GM19468 (cell line): ENCODE measurements at regions not wholly inside any gene's neighbourhood (a gene's known extent, or its start where the extent isn't known, plus 50 kb on each side); places are given as distances from the start of the nearest gene placed in this dataset.
"Not testable (repeated sequence)": the region's sequence is repeated elsewhere in the genome, so short reads cannot be mapped to it uniquely, and the experiment has no call there.

Source experiments
- ATAC-seq: cut with Tn5 transposase; IDR thresholded peaks from one replicate; pipeline ENCODE4 v1.9.1; 2021; ENCODE audit warnings: mild to moderate bottlenecking, moderate library complexity, moderate number of reproducible peaks; ENCODE audit not compliant: unreplicated experiment; ENCODE audit errors: extremely low read depth

- ATAC-seq: no peak
Measured at GRCh38 chr16:10232757-10233156, 50.5 kb upstream of the GRIN2A start.

GRCh38 chr16:10239640-10240039, 57.4 kb upstream of the GRIN2A start:
- ATAC-seq: no peak

GRCh38 chr16:10240854-10241613, 58.8 kb upstream of the GRIN2A start:
- no peak for ATAC-seq

- ATAC-seq: no peak
Measured at GRCh38 chr16:10242097-10242496, 59.9 kb upstream of the GRIN2A start.

- ATAC-seq: no peak
Measured at GRCh38 chr16:10242916-10243315, 60.7 kb upstream of the GRIN2A start.

GRCh38 chr16:10245002-10245401, 62.8 kb upstream of the GRIN2A start:
- ATAC-seq: no peak

- ATAC-seq: no peak
Measured at GRCh38 chr16:10250137-10250828, 68.1 kb upstream of the GRIN2A start.

GRCh38 chr16:10252155-10252554, 69.9 kb upstream of the GRIN2A start:
- ATAC-seq: no peak

GRCh38 chr16:10253409-10253808, 71.2 kb upstream of the GRIN2A start:
- ATAC-seq: no peak

GRCh38 chr16:10255728-10256127, 73.5 kb upstream of the GRIN2A start:
- no peak for ATAC-seq

- ATAC-seq: no peak
Measured at GRCh38 chr16:10256784-10257641, 74.8 kb upstream of the GRIN2A start.

- ATAC-seq: not testable (repeated sequence)
Measured at GRCh38 chr16:10257642-10258251, 75.5 kb upstream of the GRIN2A start.

GRCh38 chr16:10258930-10259603, 76.8 kb upstream of the GRIN2A start:
- not testable (repeated sequence) for ATAC-seq

GRCh38 chr16:10261077-10261476, 78.8 kb upstream of the GRIN2A start:
- ATAC-seq: no peak

GRCh38 chr16:10261526-10261925, 79.3 kb upstream of the GRIN2A start:
- not testable (repeated sequence) for ATAC-seq

GRCh38 chr16:10262377-10263132, 80.3 kb upstream of the GRIN2A start:
- ATAC-seq: no peak

- no peak for ATAC-seq
Measured at GRCh38 chr16:10265770-10266615, 83.8 kb upstream of the GRIN2A start.

- ATAC-seq: peak; percentile 39
Measured at GRCh38 chr16:10266809-10267208, 84.6 kb upstream of the GRIN2A start.
